ENCODE measurements at regions not wholly inside any gene's neighbourhood (a gene's known extent, or its start where the extent isn't known, plus 50 kb on each side); places are given as distances from the start of the nearest gene placed in this dataset.
A peak's percentile ranks its signal among the peaks of the same experiment; 100 is the strongest.

DNA sequence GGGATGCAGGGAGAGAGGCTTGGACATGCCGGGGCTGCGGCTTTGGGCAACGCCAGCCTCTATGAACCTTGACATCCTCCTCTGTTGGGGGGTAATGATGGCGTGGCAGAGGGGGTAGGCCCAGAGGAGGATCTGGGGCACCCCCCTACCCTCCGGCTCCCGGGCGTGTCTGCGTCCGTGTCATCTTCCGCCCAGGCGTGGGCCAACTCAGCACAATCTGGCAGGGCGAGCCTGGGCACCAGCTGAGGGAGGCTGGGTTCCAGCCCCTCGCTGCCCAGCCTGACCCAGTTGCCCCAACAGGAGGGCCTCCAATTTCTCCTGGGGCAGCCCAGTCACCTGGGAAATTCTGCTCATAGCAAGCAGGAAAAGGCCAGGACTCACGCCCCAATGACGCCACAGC is 62.9 kb upstream of the IL17B start:
- DNase-seq (ENCODE audit: low spot score) (no peak), ATAC-seq (no peak)
- H3K9me3 Mint-ChIP-seq, result 0 out of 2 replicates have a peak, but pooled peaks cover 3% of the 10 kb centered on the region
- CTCF ChIA-PET, result interaction anchor here (0.7 to 6.3 kb wide), 34 partner anchors 8 to 300 kb away, joined by 3 to 57 read pairs (median 4); partner anchors contain the start of genes ABLIM3, ARHGEF37, CSNK1A1 and PCYOX1L
- H3K4me1 Mint-ChIP-seq, result peaks cover 38% of the 10 kb centered on the region
- no peak overlapping the region for H3K27ac Mint-ChIP-seq
- no peak overlapping the region for H3K4me3 Mint-ChIP-seq
- TF ChIP-seq CDX4 (CRISPR knock-in tag; IDR thresholded peaks at IDR 0.05; ENCODE audit: borderline replicate concordance), result no peak
- TF ChIP-seq PREB (CRISPR knock-in tag; IDR thresholded peaks at IDR 0.05; ENCODE audit: borderline replicate concordance), result no peak
- no peak for TF ChIP-seq TCF7 (CRISPR knock-in tag; IDR thresholded peaks at IDR 0.05; ENCODE audit: low read depth)
- no peak for TF ChIP-seq SMAD3 (CRISPR knock-in tag; IDR thresholded peaks at IDR 0.05; ENCODE audit: borderline replicate concordance)
- H3K27me3 Mint-ChIP-seq (ENCODE audit: low read depth), result no peaks in the 10 kb centered on the region
- H3K36me3 Mint-ChIP-seq, result no peaks in the 10 kb centered on the region
- POLR2A ChIA-PET, result no interaction called here

GRCh38 chr5:149441194-149441753 is 62.2 kb upstream of the IL17B start:
- Mint-ChIP-seq H3K36me3 (no peaks in the 10 kb centered on the region), H3K4me3 (no peak overlapping the region), H3K27me3 (ENCODE audit: low read depth) (no peaks in the 10 kb centered on the region), H3K27ac (no peak overlapping the region), H3K4me1 (peaks cover 39% of the 10 kb centered on the region), H3K9me3 (0 out of 2 replicates have a peak, but pooled peaks cover 3% of the 10 kb centered on the region)
- DNase-seq (ENCODE audit: low spot score), result no peak
- POLR2A ChIA-PET, result interaction anchor here (1.4 kb wide), 1 partner anchor 108 kb away, joined by 5 read pairs; no protein-coding TSS in a partner anchor
- TF ChIP-seq GRHL2 (CRISPR knock-in tag; IDR thresholded peaks at IDR 0.05; ENCODE audit: insufficient replicate concordance, severe bottlenecking), result no peak
- TF ChIP-seq, protein P1, sequence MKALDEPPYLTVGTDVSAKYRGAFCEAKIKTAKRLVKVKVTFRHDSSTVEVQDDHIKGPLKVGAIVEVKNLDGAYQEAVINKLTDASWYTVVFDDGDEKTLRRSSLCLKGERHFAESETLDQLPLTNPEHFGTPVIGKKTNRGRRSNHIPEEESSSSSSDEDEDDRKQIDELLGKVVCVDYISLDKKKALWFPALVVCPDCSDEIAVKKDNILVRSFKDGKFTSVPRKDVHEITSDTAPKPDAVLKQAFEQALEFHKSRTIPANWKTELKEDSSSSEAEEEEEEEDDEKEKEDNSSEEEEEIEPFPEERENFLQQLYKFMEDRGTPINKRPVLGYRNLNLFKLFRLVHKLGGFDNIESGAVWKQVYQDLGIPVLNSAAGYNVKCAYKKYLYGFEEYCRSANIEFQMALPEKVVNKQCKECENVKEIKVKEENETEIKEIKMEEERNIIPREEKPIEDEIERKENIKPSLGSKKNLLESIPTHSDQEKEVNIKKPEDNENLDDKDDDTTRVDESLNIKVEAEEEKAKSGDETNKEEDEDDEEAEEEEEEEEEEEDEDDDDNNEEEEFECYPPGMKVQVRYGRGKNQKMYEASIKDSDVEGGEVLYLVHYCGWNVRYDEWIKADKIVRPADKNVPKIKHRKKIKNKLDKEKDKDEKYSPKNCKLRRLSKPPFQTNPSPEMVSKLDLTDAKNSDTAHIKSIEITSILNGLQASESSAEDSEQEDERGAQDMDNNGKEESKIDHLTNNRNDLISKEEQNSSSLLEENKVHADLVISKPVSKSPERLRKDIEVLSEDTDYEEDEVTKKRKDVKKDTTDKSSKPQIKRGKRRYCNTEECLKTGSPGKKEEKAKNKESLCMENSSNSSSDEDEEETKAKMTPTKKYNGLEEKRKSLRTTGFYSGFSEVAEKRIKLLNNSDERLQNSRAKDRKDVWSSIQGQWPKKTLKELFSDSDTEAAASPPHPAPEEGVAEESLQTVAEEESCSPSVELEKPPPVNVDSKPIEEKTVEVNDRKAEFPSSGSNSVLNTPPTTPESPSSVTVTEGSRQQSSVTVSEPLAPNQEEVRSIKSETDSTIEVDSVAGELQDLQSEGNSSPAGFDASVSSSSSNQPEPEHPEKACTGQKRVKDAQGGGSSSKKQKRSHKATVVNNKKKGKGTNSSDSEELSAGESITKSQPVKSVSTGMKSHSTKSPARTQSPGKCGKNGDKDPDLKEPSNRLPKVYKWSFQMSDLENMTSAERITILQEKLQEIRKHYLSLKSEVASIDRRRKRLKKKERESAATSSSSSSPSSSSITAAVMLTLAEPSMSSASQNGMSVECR (CRISPR knock-in tag; IDR thresholded peaks at IDR 0.05; ENCODE audit: borderline replicate concordance), result no peak
- TF ChIP-seq, protein P2, sequence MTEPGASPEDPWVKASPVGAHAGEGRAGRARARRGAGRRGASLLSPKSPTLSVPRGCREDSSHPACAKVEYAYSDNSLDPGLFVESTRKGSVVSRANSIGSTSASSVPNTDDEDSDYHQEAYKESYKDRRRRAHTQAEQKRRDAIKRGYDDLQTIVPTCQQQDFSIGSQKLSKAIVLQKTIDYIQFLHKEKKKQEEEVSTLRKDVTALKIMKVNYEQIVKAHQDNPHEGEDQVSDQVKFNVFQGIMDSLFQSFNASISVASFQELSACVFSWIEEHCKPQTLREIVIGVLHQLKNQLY (CRISPR knock-in tag; IDR thresholded peaks at IDR 0.05), result no peak
- no peak for TF ChIP-seq NFYB (CRISPR knock-in tag; conservative IDR thresholded peaks at IDR 0.05; ENCODE audit: low read depth)
- CTCF ChIA-PET, result interaction anchor here (0.7 to 6.3 kb wide), 20 partner anchors 10 to 300 kb away, joined by 3 to 57 read pairs (median 7); partner anchors contain the start of genes ABLIM3, CSNK1A1 and PCYOX1L
- ATAC-seq, result no peak

GRCh38 chr5:149439899-149440542 is 60.9 kb upstream of the IL17B start:
- ChIA-PET POLR2A (interaction anchor here (0.6 to 1.4 kb wide), 2 partner anchors 91 to 109 kb away, joined by 4 to 5 read pairs; no protein-coding TSS in a partner anchor), CTCF (interaction anchor here (0.6 to 6.3 kb wide), 30 partner anchors 8 to 241 kb away, joined by 3 to 57 read pairs (median 6); partner anchors contain the start of genes CSNK1A1 and PCYOX1L)
- 0 out of 2 replicates have a peak, but pooled peaks cover under 1% of the 10 kb centered on the region for H3K9me3 Mint-ChIP-seq
- H3K4me1 Mint-ChIP-seq, result peaks cover 31% of the 10 kb centered on the region
- no peak overlapping the region for H3K4me3 Mint-ChIP-seq
- DNase-seq (ENCODE audit: low spot score) (peak; percentile 63), ATAC-seq (peak; percentile 81)
- H3K36me3 Mint-ChIP-seq, result no peaks in the 10 kb centered on the region
- peak overlapping the region; percentile 64 for H3K27ac Mint-ChIP-seq
- no peaks in the 10 kb centered on the region for H3K27me3 Mint-ChIP-seq (ENCODE audit: low read depth)
- TF ChIP-seq HMGA2 (CRISPR knock-in tag; IDR thresholded peaks at IDR 0.05) (0 out of 2 replicates have a peak, but pooled peaks have one; percentile 0), SP1 (CRISPR knock-in tag; conservative IDR thresholded peaks at IDR 0.05) (no peak), FOXP1 (CRISPR knock-in tag; IDR thresholded peaks at IDR 0.05; ENCODE audit: borderline replicate concordance) (no peak), ZNF317 (CRISPR knock-in tag; IDR thresholded peaks at IDR 0.05; ENCODE audit: borderline replicate concordance, low read depth) (no peak), AFF4 (CRISPR knock-in tag; IDR thresholded peaks at IDR 0.05; ENCODE audit: borderline replicate concordance) (no peak), GABPB1 (CRISPR knock-in tag; IDR thresholded peaks at IDR 0.05) (no peak), CDX4 (CRISPR knock-in tag; IDR thresholded peaks at IDR 0.05; ENCODE audit: borderline replicate concordance) (no peak), ZMAT4 (CRISPR knock-in tag; IDR thresholded peaks at IDR 0.05) (no peak), ZNF671 (CRISPR knock-in tag; IDR thresholded peaks at IDR 0.05) (no peak)

Data from WTC11 (cell line).